HG03432 (cell line): ENCODE measurements at regions not wholly inside any gene's neighbourhood (a gene's known extent, or its start where the extent isn't known, plus 50 kb on each side); places are given as distances from the start of the nearest gene placed in this dataset.

ENCODE experiments used
- ATAC-seq: cut with Tn5 transposase; IDR thresholded peaks from one replicate; pipeline ENCODE4 v1.9.1; 2021; ENCODE audit warnings: mild to moderate bottlenecking, moderate library complexity; ENCODE audit not compliant: unreplicated experiment

DNA sequence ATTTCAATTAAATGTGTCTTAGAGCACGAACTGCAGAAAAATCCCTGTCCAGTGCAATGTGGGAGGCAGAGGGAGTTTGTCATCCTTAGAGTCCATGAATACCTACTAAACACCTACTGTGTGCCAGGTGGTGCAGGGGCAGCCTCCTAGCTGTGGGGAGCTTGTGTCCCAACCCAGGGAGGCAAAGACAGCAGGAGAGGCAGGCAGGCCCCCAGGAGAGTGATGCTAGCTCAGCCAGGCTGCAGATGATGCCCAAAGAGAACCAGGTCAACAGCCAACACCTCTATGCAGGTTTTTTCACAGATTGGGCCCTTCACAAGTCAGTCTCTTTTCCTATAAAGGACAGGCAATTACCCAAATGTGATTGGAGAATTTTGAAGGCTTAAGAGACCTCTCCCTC lies 108.2 kb upstream of the UQCRFS1 start:
- ATAC-seq: no peak

DNA sequence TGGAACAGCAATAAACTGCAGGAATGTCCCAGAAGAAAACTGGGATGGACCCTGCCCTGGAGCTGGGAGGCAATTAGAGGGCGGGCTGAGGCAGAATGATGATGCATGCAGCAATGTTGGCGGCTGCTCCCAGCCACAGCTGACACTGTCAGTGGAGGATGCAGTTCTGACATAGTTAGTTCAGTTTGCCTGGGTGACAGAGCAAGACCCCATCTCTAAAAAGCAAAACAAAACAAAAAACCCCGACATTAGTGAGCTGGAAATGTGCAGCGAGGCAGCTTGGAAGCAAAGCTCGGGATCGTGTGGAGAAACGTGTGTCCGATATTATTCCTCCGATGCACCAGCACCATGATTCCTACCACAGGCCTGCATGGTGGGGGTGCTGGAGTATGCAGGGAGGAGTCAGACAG lies 110.1 kb upstream of the UQCRFS1 start:
- ATAC-seq: no peak

DNA sequence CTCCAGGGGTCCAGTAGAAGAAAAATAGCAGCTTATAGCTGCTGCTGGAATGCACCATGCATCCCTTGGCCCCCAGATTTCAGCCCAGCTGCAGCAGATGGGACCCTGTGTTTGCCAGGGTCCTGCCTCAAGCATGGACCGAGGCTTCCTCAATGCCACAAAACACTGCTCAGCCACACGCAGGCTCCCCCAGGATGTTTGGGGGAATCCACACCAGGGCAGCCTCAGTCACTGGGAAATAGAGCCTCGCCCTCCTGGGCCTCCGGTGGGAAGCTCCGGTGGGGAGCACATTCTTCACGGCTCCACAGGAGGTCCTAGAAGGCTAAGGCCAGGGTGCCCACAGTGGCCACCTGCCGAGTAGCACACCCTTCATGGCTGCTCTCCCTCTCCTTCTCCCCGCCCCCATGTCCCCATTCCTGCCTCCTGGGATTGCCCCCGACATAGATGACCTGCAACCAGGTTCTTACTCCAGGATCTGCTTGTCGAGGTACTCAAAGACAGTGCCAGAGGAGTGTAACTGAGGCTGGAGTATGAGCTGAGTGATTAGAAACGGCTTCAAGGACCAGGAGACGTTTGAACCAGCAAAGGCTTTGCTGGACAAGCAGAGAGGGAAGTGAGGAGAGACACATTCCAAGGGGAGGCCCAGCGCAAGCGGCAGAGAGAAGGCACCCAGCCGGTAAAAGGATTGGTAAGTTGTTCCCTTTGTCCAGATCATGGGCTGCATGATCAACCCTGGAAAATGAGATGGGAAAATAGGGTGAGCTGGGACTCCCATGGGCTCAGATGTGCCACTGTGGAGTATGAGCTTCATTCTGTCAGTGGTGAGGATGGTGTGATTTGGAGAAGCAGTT lies 110.7 kb upstream of the UQCRFS1 start:
- ATAC-seq: no peak

DNA sequence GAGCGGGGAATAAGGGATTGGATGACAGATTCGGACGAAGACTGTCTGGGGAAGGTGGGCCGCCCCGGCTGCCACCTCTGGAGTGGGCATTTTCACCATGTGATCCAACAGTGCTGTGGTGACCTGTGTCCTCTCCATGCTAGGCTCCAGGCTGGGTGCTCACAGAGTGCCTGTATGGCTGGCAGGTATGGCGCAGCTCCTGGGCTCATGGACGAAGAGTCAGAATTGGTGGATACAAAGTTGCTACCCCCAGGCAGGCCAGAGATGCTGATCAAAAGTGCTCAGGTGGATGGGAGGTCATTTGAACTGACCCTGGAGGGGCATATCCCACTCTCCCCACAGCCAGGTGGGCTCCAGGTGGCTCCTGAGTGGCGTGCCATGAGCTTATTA lies 111.3 kb upstream of the UQCRFS1 start:
- no peak for ATAC-seq

DNA sequence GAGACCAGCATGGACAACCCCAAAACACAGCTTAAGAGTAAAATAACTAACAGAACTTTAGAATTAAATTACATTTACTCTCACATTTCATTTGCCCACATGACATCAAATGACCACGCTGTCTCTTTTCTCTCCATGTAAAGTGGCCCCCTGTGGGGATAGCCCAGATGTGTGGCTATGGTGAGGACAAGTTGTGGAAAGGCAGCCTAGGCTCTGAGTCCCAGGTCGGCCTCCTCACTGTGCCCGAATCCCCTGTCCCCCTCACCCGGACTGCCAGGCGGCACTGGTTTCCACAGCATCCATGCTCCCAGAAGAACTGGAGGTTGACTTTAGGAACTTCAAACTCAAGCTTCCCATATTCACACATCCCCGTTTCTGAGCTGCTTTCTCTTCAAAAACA lies 111.8 kb upstream of the UQCRFS1 start:
- no peak for ATAC-seq

DNA sequence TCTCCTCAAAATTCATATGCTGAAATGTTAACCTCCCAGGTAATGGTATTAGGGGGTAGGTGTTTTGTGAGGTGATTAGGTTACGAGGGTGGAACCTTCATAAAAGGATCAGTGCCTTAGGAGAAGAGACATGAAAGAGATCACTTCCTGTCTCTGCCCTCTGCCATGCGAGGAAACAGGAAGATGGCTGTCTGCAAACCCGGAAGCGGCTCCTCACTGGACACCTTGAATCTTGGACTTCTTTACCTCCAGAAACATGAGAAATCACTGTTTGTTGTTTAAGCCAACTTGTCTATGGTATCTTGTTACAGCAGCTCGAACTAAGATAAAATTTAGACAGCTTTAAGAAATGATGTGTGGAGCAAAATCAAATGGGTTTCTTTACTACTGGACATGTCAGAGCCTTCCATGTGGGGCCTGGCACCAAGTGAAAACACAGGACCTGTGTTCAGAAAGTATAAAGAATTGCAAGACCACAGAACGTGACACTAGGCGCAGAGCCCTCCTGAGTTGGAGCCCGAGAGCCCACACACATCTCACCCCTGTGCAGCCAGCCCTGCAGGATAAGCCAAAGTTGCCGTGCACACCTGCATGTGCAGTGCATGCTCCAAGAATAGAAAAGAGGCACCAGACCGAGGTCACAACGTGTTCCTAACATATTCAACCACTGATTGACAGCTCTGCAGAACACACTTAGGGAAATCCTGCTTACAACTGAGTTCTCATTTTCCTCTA lies 112.5 kb upstream of the UQCRFS1 start:
- ATAC-seq: no peak

DNA sequence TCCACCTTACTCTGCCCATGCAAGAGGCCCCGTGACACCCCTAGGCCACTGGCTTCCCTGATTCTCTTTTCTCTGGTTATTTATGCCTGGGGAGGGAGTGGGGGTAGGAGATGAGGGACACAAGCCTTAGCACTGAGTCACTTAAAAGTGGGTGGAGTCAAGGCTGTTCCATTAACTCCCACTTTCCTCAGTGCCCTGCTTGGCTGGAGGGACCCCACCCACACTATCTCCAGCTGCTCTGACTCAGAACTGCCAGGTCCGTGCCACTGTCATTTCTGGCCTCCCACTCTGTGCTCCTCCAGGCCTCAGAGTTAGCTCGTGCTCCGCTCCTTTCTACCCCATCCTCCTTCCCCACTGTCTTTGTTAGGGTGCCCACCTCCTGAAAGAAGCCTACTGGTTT lies 113.4 kb upstream of the UQCRFS1 start:
- no peak for ATAC-seq

DNA sequence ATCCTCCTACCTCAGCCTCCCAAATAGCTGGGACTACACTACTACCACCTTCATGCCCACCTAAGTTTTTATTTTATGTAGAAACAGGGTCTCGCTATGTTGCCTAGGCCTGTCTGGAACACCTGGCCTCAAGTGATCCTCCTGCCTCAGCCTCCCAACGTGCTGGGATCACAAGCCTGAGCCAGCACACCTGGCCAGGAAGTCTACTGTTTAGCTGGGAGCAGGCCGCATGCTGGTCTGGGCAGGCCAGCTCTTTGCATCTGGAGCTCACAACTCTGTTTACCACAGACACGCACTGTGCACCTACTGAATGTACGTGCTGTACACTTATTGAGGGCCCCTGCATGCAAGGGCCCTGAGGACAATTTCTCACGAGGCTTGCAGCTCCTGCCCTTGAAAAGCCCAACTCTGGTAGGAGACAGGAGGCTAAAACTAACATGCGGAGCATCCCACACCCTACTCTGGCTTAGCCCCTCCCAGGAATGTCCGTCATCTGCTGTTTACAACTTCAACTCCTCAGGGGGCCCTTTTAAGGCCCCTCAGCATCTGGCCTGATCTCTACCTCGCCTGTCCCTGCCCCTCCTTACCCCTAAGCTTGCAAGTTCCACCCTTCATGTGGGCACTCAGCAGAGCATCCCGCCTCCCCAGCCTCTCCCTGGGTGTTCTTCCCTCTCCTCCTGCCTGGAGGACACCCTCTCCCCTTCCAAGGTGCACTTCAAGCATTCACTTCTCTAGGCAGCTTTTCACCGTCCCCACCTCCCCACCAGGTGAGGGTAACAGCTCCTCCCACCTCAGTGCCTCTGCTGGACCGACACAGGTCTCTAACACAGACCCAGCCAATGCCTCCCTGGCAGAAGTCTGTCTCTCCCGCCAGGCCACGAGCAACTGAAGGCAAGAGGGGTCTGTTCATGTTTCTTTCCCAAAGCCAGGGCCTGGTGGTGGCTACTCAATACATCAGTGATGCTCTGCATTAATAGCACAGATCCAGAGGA lies 114.2 kb upstream of the UQCRFS1 start:
- ATAC-seq: no peak

DNA sequence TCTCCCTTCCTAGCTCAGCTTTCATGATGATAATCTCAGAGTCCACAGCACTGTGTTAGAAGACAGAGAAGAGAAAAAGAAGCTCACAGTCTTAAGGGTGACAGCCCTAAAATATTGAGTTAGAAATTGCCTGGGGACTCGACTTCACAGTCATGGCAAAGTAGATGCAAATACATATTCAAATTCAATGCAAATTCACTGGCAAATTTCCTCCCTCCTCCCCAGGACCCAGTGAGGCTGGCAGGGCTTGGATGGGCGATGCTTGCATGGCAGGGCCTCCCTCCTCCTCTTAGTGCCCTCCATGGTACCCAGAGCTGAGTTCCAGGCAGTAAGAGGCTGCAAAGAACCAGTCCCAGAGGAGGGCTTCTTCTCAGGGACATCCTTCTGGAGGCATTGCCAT lies 115.6 kb upstream of the UQCRFS1 start:
- ATAC-seq: no peak

DNA sequence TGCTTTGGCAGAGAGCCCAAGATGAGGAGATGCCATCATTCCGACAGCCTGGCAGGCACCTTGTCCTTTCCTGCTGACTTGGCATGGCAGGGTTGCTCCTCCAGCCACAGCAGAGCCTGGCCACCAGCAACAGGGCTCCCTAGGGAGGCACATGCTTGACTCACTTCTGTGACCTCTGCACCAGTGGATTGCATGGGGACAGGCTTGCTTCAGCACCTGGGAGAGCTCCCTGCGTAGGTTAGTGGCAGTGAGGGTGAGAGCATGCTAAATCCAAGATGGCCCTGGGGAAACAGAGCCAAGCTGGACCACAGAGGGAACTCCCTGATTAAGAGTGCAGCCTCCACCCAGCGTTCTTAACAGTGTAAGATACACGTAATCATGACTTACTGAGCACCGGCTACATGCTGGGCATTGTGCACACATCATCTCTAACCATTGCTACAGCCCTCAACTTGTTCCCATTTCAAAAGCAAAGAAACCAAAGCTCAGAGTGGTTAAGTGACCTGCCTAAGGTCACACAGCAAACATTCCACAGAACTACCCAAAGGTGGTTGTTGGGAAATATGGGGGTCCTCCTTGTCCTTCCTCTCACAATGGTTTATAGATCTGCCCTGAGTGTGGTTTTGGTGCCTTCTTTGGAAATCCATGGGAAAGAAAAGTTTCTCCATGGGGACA lies 116.6 kb upstream of the UQCRFS1 start:
- ATAC-seq: no peak

DNA sequence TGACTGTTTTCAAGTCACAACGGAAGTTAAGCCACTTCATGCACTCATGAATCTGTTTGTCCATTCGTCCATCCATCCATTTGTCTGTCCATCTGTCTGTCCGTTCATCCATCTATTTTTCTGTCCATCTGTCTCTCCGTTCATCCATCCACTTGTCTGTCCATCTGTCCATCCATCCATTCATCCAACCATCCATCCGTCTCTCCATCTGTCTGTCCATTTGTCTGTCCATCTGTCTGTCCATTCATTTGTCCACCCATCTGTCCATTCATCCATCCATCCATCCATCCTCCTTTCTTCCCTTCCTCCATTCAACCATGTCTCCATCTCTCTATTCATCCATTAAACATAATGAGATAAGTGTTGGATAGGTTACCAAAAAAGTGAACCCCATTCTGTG lies 123.5 kb upstream of the UQCRFS1 start:
- no peak for ATAC-seq

DNA sequence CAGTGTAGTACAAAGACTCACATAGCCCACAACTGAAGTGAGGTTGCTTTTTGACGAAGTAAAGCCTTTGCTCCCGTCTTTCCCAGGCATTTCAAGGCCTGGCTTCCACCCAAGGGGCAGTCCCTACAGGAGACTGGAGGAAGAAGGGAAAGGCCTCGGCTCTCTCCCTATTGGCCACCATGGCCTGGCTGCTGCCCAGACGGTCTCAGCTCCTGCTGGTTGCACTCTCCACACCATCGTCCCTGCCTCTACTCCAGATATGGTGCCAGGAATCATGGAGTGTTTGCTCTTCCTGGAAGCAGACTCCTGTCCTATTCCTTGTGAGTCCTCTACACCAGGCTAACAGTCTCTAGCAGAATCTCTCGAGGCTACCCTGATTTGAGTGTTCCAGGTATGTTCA lies 124.1 kb upstream of the UQCRFS1 start:
- no peak for ATAC-seq

DNA sequence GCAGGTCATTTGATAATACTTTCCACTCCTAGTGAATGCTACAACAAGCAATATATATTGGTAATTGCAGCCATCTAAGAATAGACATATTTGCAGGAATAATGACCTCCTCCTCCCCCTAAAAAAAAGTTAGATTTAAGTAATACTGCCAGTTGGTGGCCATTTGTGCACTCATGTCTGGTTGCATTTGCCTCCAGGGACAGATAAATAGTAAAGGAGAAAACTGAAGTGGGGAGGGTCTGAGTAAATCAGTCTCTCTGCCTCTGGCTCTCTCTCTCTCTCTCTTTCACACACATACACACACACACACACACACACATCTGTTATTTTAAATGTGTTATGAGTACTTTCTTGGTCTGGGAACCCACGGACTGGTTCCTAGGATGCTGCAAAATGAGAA lies 125.5 kb upstream of the UQCRFS1 start:
- no peak for ATAC-seq

DNA sequence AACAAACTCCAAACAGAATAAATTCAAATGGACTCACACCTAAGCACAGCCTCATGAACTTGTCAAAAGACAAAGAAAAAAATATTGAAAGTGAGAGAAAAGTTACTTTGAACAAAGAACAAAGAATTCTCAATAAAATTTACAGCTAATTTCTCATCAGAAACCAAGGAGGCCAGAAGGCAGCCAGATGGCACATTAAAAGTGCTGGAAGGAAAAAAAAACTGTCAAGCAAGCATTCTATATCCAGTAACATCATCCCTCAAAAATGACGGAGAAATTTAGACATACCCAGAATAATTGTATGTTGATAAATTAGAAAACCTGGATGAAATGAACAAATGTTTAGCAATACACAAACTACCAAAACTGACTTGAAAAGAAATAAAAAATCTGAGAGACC lies 129.8 kb upstream of the UQCRFS1 start:
- ATAC-seq: no peak

DNA sequence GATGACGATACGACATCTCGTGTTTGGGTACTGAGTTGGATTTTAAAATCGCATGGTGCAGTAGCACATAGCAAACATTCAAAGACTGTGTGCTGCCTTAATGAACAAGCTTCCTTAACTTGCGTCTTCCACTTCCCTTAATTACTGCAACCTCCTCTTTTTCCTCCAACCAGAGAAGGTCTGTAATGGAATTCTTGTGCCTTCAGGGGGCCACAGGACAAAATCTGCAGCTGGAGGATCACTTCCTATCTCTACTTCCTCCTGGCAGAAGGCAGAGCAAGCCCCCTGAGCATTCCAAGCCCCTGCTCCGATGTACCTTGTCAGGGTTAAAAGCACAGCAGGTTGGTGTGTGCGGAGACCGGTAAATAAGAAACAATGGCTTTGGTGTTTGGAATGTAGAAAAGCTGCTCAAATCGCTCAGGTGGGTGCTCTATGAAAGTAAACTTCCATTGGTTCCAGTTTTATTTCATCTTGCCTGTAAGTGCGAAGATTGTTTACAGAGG lies 151.3 kb upstream of the UQCRFS1 start:
- ATAC-seq: no peak

DNA sequence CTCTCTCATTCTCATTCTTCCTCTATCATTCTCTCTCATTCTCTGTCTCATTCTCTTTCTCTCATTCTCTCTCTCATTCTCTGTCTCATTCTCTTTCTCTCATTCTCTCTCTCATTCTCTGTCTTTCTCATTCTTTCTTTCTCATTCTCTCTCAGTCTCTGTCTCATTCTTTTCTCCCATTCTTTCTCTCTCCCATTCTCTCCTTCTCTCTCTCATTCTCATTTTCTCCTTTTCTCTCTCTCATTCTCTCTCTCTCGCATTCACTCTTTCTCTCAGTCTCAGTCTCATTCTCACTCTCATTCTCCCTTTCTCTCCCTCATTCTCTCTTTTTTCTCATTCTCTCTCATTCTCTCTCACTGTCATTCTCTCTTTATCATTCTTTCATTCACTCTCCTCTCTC lies 152.0 kb upstream of the UQCRFS1 start:
- no peak for ATAC-seq

DNA sequence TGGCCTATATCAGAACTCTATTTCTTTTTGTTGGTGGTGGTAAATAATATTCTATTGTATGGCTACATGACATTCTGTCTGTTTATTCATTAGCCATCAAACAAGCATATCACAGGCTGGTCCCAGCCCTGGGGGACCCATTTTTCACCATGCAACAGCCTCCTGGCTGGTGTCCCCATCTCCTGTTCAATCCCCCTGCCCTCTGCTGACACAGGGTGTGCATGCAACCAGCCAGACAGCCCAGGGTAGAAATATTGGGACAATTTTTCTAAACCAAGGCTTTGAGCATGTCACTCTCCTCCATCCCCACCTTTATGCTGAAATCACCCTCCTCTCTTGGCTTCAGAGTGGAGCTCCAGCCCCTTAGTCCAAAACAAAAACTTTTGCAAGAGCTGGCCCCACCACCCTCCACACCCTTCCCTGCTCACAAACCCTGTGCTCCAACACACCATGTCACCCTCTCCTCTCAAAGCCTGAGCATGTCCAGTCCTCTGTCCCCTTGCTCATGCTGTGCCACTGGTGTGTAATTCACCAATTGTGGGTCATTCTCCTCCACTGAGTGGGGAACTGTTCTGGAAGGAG lies 153.0 kb upstream of the UQCRFS1 start:
- no peak for ATAC-seq

DNA sequence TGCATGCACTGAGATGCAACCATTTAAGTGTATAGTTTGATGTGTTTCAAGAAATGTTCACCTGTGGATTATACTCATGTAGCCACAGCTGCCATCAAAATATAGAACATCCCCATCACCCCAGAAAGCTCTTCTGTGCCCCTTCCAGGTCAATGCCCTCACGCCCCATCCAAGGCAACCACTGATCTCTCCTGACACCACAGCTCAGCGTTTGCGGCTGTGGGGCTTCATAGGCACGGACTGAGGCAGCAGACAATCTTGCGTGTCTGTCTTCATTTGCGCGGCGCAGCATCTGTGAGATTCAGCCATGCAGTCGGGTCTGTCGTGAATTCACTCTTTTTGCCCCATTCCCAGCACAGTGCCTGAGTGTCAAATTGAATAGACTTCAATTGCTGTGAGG lies 153.8 kb upstream of the UQCRFS1 start:
- no peak for ATAC-seq

DNA sequence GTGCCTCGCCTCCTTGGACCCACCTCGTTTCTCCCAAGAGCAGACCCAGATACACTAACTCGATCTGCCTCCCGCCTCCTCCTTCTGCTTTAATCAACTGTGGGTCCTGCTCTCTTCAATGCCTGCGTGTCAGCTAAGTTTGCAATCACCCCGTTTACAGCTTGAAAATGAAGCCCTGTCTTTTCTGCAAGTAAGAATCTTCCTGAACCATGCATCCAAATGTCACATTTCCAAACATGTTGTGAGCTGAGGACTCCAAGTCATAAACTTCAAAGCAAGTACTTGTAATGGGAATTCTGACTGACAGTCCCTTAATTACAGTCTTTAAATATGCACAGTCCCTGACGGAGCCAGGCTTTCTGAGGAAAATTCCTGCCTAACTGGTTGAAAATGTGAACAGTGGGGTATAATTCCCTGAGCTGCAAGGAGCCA lies 154.9 kb upstream of the UQCRFS1 start:
- no peak for ATAC-seq

DNA sequence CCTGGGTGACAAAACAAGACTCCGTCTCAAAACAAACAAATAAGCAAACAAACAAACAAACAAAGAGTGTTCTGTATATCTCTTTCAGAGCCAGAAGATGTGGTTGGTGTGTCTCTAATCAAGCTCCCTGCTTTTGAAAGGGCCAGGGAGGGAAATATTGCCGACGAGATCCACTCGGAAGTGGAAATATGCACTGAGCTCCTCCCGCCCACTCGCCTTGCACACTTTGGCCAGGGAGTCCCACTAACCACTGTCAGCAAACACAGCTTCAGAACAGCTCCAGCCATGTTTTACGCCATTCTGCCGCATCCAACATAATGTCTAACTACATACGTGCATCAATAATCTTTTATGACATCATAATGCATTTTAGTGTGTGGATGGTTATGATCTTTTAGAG lies 155.5 kb upstream of the VSTM2B start:
- no peak for ATAC-seq
